Mesothelial cell of epicardium (in vitro differentiated cells): ENCODE measurements at regions not wholly inside any gene's neighbourhood (a gene's known extent, or its start where the extent isn't known, plus 50 kb on each side); places are given as distances from the start of the nearest gene placed in this dataset.
"Not testable (repeated sequence)": the region's sequence is repeated elsewhere in the genome, so short reads cannot be mapped to it uniquely, and the experiment has no call there.

Source experiments
- DNase-seq, 2 experiments: peaks; one replicate each; pipeline ENCODE4 v3.0.0; 2021; ENCODE audit warnings: low spot score in 2 of 2; ENCODE audit not compliant: unreplicated experiment in 2 of 2
- H3K27ac Mint-ChIP-seq: 2 replicates; pipeline ENCODE4 v1.8.0; 2021; ENCODE audit warnings: mixed read lengths
- H3K27me3 Mint-ChIP-seq: 2 replicates; pipeline ENCODE4 v1.8.0; 2021; ENCODE audit warnings: low read depth, mixed read lengths
- H3K36me3 Mint-ChIP-seq: 2 replicates; pipeline ENCODE4 v1.8.0; 2021; ENCODE audit warnings: mixed read lengths
- H3K4me1 Mint-ChIP-seq: 2 replicates; pipeline ENCODE4 v1.8.0; 2021; ENCODE audit warnings: mixed read lengths
- H3K4me3 Mint-ChIP-seq: 2 replicates; pipeline ENCODE4 v1.8.0; 2021; ENCODE audit warnings: mild to moderate bottlenecking, moderate library complexity, mixed read lengths
- H3K9me3 Mint-ChIP-seq: 2 replicates; pipeline ENCODE4 v1.8.0; 2021; ENCODE audit warnings: mixed read lengths
- CTCF ChIP-seq: fragments of 200-600 bp; sonication (generic); IDR thresholded peaks from one replicate; pipeline ENCODE4 v1.5.0; 2021; ENCODE audit warnings: antibody characterized with exemption; ENCODE audit not compliant: unreplicated experiment

- peaks cover 4% of the 10 kb centered on the region for H3K9me3 Mint-ChIP-seq
- H3K4me3 Mint-ChIP-seq, result no peak overlapping the region
- H3K27me3 Mint-ChIP-seq, result no peaks in the 10 kb centered on the region
- peaks cover 7% of the 10 kb centered on the region for H3K4me1 Mint-ChIP-seq
- H3K36me3 Mint-ChIP-seq, result no peaks in the 10 kb centered on the region
- no peak for TF ChIP-seq CTCF
- DNase-seq, result no peak
- H3K27ac Mint-ChIP-seq, result no peak overlapping the region
Measured at GRCh38 chr3:82461049-82461889, 699.8 kb upstream of the GBE1 start.

- H3K36me3 Mint-ChIP-seq, result no peaks in the 10 kb centered on the region
- H3K27me3 Mint-ChIP-seq, result no peaks in the 10 kb centered on the region
- DNase-seq, result no peak
- no peak for TF ChIP-seq CTCF
- no peak overlapping the region for H3K27ac Mint-ChIP-seq
- no peak overlapping the region for H3K4me3 Mint-ChIP-seq
- H3K4me1 Mint-ChIP-seq, result no peaks in the 10 kb centered on the region
- H3K9me3 Mint-ChIP-seq, result peaks cover 16% of the 10 kb centered on the region
Measured at GRCh38 chr3:82448320-82448719, 686.9 kb upstream of the GBE1 start.

- H3K4me3 Mint-ChIP-seq, H3K4me1 Mint-ChIP-seq, H3K36me3 Mint-ChIP-seq, DNase-seq, H3K27ac Mint-ChIP-seq, H3K9me3 Mint-ChIP-seq: not testable (repeated sequence)
- H3K27me3 Mint-ChIP-seq, result peaks cover 26% of the 10 kb centered on the region
Measured at GRCh38 chr3:82428821-82429220, 667.4 kb upstream of the GBE1 start.

- H3K9me3 Mint-ChIP-seq, result no peaks in the 10 kb centered on the region
- no peak overlapping the region for H3K4me3 Mint-ChIP-seq
- TF ChIP-seq CTCF, result no peak
- H3K4me1 Mint-ChIP-seq, result peaks cover 4% of the 10 kb centered on the region
- no peaks in the 10 kb centered on the region for H3K36me3 Mint-ChIP-seq
- H3K27ac Mint-ChIP-seq, result no peak overlapping the region
- H3K27me3 Mint-ChIP-seq, result peaks cover 7% of the 10 kb centered on the region
- DNase-seq, result no peak
Measured at GRCh38 chr3:82424031-82424339, 662.5 kb upstream of the GBE1 start.

- H3K4me3 Mint-ChIP-seq, result no peak overlapping the region
- H3K36me3 Mint-ChIP-seq, result no peaks in the 10 kb centered on the region
- H3K9me3 Mint-ChIP-seq, result no peaks in the 10 kb centered on the region
- no peaks in the 10 kb centered on the region for H3K4me1 Mint-ChIP-seq
- no peak overlapping the region for H3K27ac Mint-ChIP-seq
- peaks cover 2% of the 10 kb centered on the region for H3K27me3 Mint-ChIP-seq
- TF ChIP-seq CTCF, result no peak
- DNase-seq, result no peak
Measured at GRCh38 chr3:82423268-82424030, 662.0 kb upstream of the GBE1 start.

- Mint-ChIP-seq H3K27ac (no peak overlapping the region), H3K36me3 (no peaks in the 10 kb centered on the region), H3K4me1 (peaks cover 13% of the 10 kb centered on the region), H3K27me3 (peaks cover 6% of the 10 kb centered on the region), H3K4me3 (no peak overlapping the region), H3K9me3 (no peaks in the 10 kb centered on the region)
- TF ChIP-seq CTCF, result no peak
- no peak for DNase-seq
Measured at GRCh38 chr3:82416830-82417229, 655.4 kb upstream of the GBE1 start.
